HPDE6-E6E7 (cell line): ENCODE measurements at regions not wholly inside any gene's neighbourhood (a gene's known extent, or its start where the extent isn't known, plus 50 kb on each side); places are given as distances from the start of the nearest gene placed in this dataset.

Source experiments
- DNase-seq: peaks from one replicate; pipeline ENCODE4 v3.0.0; 2011; ENCODE audit warnings: missing footprints; ENCODE audit errors: extremely low spot score

- DNase-seq: no peak
These were observed 897.6 kb upstream of the NR2F2 start for GRCh38 chr15:95432878-95433405.

GRCh38 chr15:95439922-95440376 is 890.6 kb upstream of the NR2F2 start:
- DNase-seq: no peak

- DNase-seq: no peak
These were observed 889.8 kb upstream of the NR2F2 start for GRCh38 chr15:95440712-95441111.

GRCh38 chr15:95442107-95442719 is 888.3 kb upstream of the NR2F2 start:
- no peak for DNase-seq

GRCh38 chr15:95444860-95445259 is 885.6 kb upstream of the NR2F2 start:
- no peak for DNase-seq

GRCh38 chr15:95446854-95447253 is 883.6 kb upstream of the NR2F2 start:
- DNase-seq: no peak

GRCh38 chr15:95447486-95447885 is 883.0 kb upstream of the NR2F2 start:
- DNase-seq: no peak

- no peak for DNase-seq
These were observed 881.8 kb upstream of the NR2F2 start for GRCh38 chr15:95448531-95449229.

GRCh38 chr15:95449230-95449628 is 881.3 kb upstream of the NR2F2 start:
- DNase-seq: no peak

- DNase-seq: no peak
These were observed 880.1 kb upstream of the NR2F2 start for GRCh38 chr15:95450413-95450812.

GRCh38 chr15:95451938-95452337 is 878.6 kb upstream of the NR2F2 start:
- DNase-seq: no peak

- no peak for DNase-seq
These were observed 875.9 kb upstream of the NR2F2 start for GRCh38 chr15:95454403-95455262.

GRCh38 chr15:95457520-95457919 is 873.0 kb upstream of the NR2F2 start:
- no peak for DNase-seq

- DNase-seq: no peak
These were observed 871.8 kb upstream of the NR2F2 start for GRCh38 chr15:95458721-95459120.

GRCh38 chr15:95459273-95459672 is 871.2 kb upstream of the NR2F2 start:
- DNase-seq: no peak

- DNase-seq: no peak
These were observed 866.0 kb upstream of the NR2F2 start for GRCh38 chr15:95464509-95464908.

GRCh38 chr15:95468820-95469219 is 861.7 kb upstream of the NR2F2 start:
- DNase-seq: no peak

- no peak for DNase-seq
These were observed 861.0 kb upstream of the NR2F2 start for GRCh38 chr15:95469496-95470000.

GRCh38 chr15:95470529-95470928 is 860.0 kb upstream of the NR2F2 start:
- no peak for DNase-seq

GRCh38 chr15:95470997-95471689 is 859.4 kb upstream of the NR2F2 start:
- DNase-seq: no peak

- no peak for DNase-seq
These were observed 858.8 kb upstream of the NR2F2 start for GRCh38 chr15:95471690-95472086.

- DNase-seq: no peak
These were observed 855.4 kb upstream of the NR2F2 start for GRCh38 chr15:95475067-95475466.
